ENCODE measurements at regions not wholly inside any gene's neighbourhood (a gene's known extent, or its start where the extent isn't known, plus 50 kb on each side); places are given as distances from the start of the nearest gene placed in this dataset.

GRCh38 chr13:50644081-50644871 is 199.2 kb downstream of the DLEU7 start:
- FAIRE-seq (no peak), DNase-seq (ENCODE audit: insufficient read length, low spot score) (no peak)
- no peak for TF ChIP-seq CTCF (IDR thresholded peaks at IDR 0.05; ENCODE audit: insufficient read depth, missing control alignments)

GRCh38 chr13:50645092-50645491 is 198.4 kb downstream of the DLEU7 start:
- TF ChIP-seq CTCF (IDR thresholded peaks at IDR 0.05; ENCODE audit: insufficient read depth, missing control alignments): no peak
- FAIRE-seq (no peak), DNase-seq (ENCODE audit: insufficient read length, low spot score) (no peak)

DNA sequence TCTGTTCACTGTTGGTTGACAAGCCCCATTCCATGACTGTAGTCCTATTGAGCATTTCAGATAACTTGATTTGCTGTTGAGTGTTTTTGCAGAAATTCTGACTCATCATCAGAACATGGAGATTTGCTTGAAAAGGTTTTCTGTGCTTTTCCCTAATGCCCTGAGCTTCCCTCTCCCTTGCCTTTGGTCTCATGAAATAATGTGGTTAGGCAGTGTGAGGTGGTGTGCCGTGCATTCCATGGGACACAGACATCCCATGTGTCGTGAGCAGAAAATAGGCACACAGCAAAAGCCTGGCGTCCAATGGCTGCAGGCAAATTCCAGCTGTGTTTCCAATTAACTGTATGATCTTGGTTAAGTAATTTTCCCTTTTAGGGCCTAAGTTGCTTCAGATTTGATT is 197.4 kb downstream of the DLEU7 start:
- no peak for FAIRE-seq
- no peak for TF ChIP-seq CTCF (IDR thresholded peaks at IDR 0.05; ENCODE audit: insufficient read depth, missing control alignments)
- DNase-seq (ENCODE audit: insufficient read length, low spot score): no peak

DNA sequence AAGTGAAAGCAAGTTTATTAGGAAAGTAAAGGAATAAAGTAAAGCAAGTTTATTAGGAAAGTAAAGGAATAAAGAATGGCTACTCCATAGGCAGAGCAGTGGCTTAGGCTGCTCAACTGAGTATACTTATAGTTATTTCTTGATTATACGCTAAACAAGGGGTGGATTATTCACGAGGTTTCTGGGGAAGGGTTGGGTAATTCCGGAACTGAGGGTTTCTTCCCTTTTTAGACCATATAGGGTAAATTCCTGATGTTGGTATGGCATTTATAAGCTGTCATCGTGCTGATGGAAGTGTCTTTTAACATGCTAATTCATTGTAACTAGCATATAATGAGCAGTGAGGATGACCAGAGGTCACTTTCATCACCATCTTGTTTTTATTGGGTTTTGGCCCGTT is 194.3 kb downstream of the DLEU7 start:
- TF ChIP-seq CTCF (IDR thresholded peaks at IDR 0.05; ENCODE audit: insufficient read depth, missing control alignments): no peak

GRCh38 chr13:50650592-50651504 is 192.6 kb downstream of the DLEU7 start:
- FAIRE-seq (no peak), DNase-seq (ENCODE audit: insufficient read length, low spot score) (no peak)
- TF ChIP-seq CTCF (IDR thresholded peaks at IDR 0.05; ENCODE audit: insufficient read depth, missing control alignments): no peak

More for the DNA sequence above, 194.3 kb downstream of the DLEU7 start:
- no peak for FAIRE-seq
- DNase-seq (ENCODE audit: insufficient read length, low spot score): no peak

GRCh38 chr13:50651922-50652321 is 191.6 kb downstream of the DLEU7 start:
- DNase-seq (ENCODE audit: insufficient read length, low spot score) (no peak), FAIRE-seq (no peak)
- TF ChIP-seq CTCF (IDR thresholded peaks at IDR 0.05; ENCODE audit: insufficient read depth, missing control alignments): no peak

Data from D721Med (cell line).